ENCODE measurements at regions not wholly inside any gene's neighbourhood (a gene's known extent, or its start where the extent isn't known, plus 50 kb on each side); places are given as distances from the start of the nearest gene placed in this dataset.

DNA sequence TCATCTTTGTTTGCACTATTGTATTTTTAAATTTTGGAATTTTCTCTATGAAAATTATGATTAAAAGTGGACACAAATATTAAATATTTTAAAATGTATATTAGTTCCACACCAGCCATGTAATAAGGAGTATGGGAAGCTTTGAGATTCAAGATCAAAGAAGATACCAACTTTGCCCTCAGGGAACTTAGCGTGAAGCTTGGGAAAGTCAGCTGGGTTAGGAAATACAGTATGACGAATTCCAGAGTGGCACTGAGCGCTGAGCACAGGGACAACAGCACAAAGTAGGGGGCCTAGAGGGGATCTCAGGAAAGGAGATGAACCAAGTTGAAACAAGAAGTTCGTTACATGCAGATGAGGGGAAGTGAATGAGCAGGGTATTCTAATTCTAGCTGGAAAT lies 76.9 kb upstream of the SHISA2 start:
- intact Hi-C loops (cut with micrococcal nuclease), result no loop called here
- TF ChIP-seq, protein P1, sequence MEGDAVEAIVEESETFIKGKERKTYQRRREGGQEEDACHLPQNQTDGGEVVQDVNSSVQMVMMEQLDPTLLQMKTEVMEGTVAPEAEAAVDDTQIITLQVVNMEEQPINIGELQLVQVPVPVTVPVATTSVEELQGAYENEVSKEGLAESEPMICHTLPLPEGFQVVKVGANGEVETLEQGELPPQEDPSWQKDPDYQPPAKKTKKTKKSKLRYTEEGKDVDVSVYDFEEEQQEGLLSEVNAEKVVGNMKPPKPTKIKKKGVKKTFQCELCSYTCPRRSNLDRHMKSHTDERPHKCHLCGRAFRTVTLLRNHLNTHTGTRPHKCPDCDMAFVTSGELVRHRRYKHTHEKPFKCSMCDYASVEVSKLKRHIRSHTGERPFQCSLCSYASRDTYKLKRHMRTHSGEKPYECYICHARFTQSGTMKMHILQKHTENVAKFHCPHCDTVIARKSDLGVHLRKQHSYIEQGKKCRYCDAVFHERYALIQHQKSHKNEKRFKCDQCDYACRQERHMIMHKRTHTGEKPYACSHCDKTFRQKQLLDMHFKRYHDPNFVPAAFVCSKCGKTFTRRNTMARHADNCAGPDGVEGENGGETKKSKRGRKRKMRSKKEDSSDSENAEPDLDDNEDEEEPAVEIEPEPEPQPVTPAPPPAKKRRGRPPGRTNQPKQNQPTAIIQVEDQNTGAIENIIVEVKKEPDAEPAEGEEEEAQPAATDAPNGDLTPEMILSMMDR (IDR thresholded peaks at IDR 0.05; ENCODE audit: unreplicated experiment), result no peak
- CTCF ChIA-PET, result interaction anchor here (0.8 kb wide), 1 partner anchor 604 kb away, joined by 4 read pairs; no protein-coding TSS in a partner anchor
- no TSS peak for BruUV-seq (replicated peaks)
- Mint-ChIP-seq H3K36me3 (ENCODE audit: insufficient read depth, unreplicated experiment) (peaks cover 6% of the 10 kb centered on the region), H3K4me3 (ENCODE audit: unreplicated experiment) (no peak overlapping the region), H3K27ac (ENCODE audit: low read depth, unreplicated experiment) (no peak overlapping the region), H3K27me3 (ENCODE audit: insufficient read depth, unreplicated experiment) (no peaks in the 10 kb centered on the region), H3K4me1 (ENCODE audit: insufficient read depth, unreplicated experiment) (no peaks in the 10 kb centered on the region), H3K9me3 (ENCODE audit: unreplicated experiment) (no peaks in the 10 kb centered on the region)
- POLR2A ChIA-PET, result no interaction called here
- DNase-seq (ENCODE audit: unreplicated experiment), result peak; percentile 2

DNA sequence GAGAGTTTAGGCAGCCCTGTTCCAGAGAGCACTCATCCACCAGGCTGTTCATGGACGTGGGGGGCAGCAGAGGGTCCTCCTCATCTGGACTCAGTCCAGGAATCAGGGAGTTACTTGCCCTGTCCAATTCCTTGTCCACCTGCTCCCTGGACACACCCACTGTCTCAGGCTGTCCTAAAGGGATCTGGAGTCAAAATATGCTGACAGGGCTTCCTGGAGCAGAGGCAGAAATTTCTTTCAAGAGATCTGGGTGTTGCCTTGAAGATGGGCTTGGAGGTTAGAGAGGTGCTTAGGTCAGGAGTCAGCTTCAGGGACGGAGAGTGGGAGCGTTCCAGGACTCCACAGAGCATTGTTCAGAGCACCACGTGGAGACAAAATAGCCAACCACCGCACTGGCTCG lies 65.8 kb upstream of the SHISA2 start:
- no TSS peak for BruUV-seq (replicated peaks)
- Mint-ChIP-seq H3K36me3 (ENCODE audit: insufficient read depth, unreplicated experiment) (no peaks in the 10 kb centered on the region), H3K9me3 (ENCODE audit: unreplicated experiment) (no peaks in the 10 kb centered on the region), H3K27ac (ENCODE audit: low read depth, unreplicated experiment) (no peak overlapping the region), H3K27me3 (ENCODE audit: insufficient read depth, unreplicated experiment) (peaks cover 47% of the 10 kb centered on the region), H3K4me1 (ENCODE audit: insufficient read depth, unreplicated experiment) (no peaks in the 10 kb centered on the region), H3K4me3 (ENCODE audit: unreplicated experiment) (no peak overlapping the region)
- POLR2A ChIA-PET, result no interaction called here
- TF ChIP-seq, protein P1 (IDR thresholded peaks at IDR 0.05; ENCODE audit: unreplicated experiment), result no peak
- CTCF ChIA-PET, result interaction anchor here (1.2 to 1.6 kb wide), 2 partner anchors 11 to 581 kb away, joined by 4 read pairs; no protein-coding TSS in a partner anchor
- intact Hi-C loops (cut with micrococcal nuclease), result no loop called here
- DNase-seq (ENCODE audit: unreplicated experiment), result no peak

DNA sequence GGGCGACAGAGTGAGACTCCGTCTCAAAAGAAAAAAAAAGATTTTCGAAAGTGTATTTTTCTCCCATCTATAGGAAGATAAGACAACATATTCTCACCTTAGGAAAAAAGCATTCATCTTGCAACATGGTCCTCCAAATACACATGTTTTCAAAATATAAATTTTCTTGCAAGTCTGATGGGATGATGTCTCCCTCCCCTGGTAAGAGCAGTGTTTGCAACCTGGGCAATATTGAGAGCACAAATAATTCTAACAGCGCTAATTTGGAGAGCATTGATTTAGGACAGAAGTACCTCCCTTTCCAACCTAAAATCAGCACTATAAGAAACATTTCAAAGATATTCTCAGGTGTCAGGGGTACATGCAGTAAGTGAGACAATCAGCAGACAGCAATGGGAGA lies 61.0 kb upstream of the SHISA2 start:
- ChIA-PET CTCF (no interaction called here), POLR2A (no interaction called here)
- no TSS peak for BruUV-seq (replicated peaks)
- Mint-ChIP-seq H3K27ac (ENCODE audit: low read depth, unreplicated experiment) (no peak overlapping the region), H3K9me3 (ENCODE audit: unreplicated experiment) (no peaks in the 10 kb centered on the region), H3K4me1 (ENCODE audit: insufficient read depth, unreplicated experiment) (no peaks in the 10 kb centered on the region), H3K4me3 (ENCODE audit: unreplicated experiment) (no peak overlapping the region), H3K27me3 (ENCODE audit: insufficient read depth, unreplicated experiment) (peaks cover 30% of the 10 kb centered on the region), H3K36me3 (ENCODE audit: insufficient read depth, unreplicated experiment) (no peaks in the 10 kb centered on the region)
- DNase-seq (ENCODE audit: unreplicated experiment), result peak; percentile 2
- intact Hi-C loops (cut with micrococcal nuclease), result loop anchor here (2.0 kb wide), 1 partner anchor 38 kb away; no protein-coding TSS in a partner anchor
- TF ChIP-seq, protein P1 (IDR thresholded peaks at IDR 0.05; ENCODE audit: unreplicated experiment), result peak; percentile 38

DNA sequence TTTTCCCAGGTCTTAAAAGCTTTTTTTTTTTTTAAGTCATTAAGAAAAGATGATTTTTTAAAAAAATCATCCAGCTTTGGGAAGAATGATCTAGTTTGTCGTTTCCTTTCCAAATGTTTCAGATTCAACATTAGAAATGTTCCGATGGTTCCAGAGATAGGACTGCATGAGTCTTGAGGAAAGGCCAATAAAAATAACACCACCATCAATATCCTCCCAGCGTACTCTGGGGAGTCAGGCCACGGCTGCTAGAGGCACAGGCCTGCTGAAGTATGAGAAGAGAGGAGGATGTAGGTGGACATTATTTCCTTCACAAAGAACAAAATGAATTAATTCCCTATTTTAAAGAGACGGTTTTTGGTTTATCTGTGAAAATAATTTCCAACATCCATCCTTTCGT lies 60.0 kb upstream of the SHISA2 start:
- peaks cover 23% of the 10 kb centered on the region for H3K27me3 Mint-ChIP-seq (ENCODE audit: insufficient read depth, unreplicated experiment)
- ChIA-PET CTCF (interaction anchor here (0.6 to 0.7 kb wide), 4 partner anchors 11 to 737 kb away, joined by 3 to 5 read pairs (median 4); no protein-coding TSS in a partner anchor), POLR2A (no interaction called here)
- no peak overlapping the region for H3K4me3 Mint-ChIP-seq (ENCODE audit: unreplicated experiment)
- no TSS peak for BruUV-seq (replicated peaks)
- no peak overlapping the region for H3K27ac Mint-ChIP-seq (ENCODE audit: low read depth, unreplicated experiment)
- intact Hi-C loops (cut with micrococcal nuclease), result loop anchor here (2.0 kb wide), 1 partner anchor 37 kb away; no protein-coding TSS in a partner anchor
- TF ChIP-seq, protein P1 (IDR thresholded peaks at IDR 0.05; ENCODE audit: unreplicated experiment), result no peak
- H3K9me3 Mint-ChIP-seq (ENCODE audit: unreplicated experiment), result no peaks in the 10 kb centered on the region
- H3K4me1 Mint-ChIP-seq (ENCODE audit: insufficient read depth, unreplicated experiment), result no peaks in the 10 kb centered on the region
- DNase-seq (ENCODE audit: unreplicated experiment), result no peak
- H3K36me3 Mint-ChIP-seq (ENCODE audit: insufficient read depth, unreplicated experiment), result no peaks in the 10 kb centered on the region

Measured in MCF 10A (cell line).